ENCODE measurements at regions not wholly inside any gene's neighbourhood (a gene's known extent, or its start where the extent isn't known, plus 50 kb on each side); places are given as distances from the start of the nearest gene placed in this dataset.

DNA sequence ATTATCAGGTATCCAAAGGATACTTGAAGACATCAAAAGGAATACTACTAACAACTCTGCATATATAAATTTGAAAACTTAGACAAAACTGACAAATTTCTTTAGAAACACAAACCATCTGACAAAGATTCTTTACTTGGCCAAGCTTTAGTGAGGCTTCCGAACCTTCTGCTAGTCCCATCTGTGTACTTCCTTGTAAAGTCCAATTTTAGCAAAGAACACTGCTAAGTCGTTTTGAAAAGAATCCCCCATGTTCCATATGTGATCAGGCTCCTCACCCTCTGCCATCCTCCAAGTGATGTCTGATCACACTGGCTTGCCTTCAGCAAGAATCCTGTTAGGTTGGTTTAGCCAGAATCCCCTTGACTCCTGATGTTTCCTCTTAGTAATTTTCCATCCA, 150.0 kb upstream of the ACO1 start:
- no peaks in the 10 kb centered on the region for H3K9me3 ChIP-seq (ENCODE audit: control insufficient read depth in 1 of 2, low read length in 2 of 2)
- H3K27me3 ChIP-seq (ENCODE audit: insufficient read depth, low read length): peaks cover 3% of the 10 kb centered on the region
- no peak overlapping the region for H3K4me3 ChIP-seq (ENCODE audit: low read length in 2 of 2)
- no peak for DNase-seq
- no peak overlapping the region for H3K27ac ChIP-seq (ENCODE audit: low read depth, low read length)
- Mint-ChIP-seq H3K9me3 (peaks cover 0 to 5% (median 0%) of the 10 kb centered on the region in 8 donors), H3K27me3 (peaks cover 0 to 6% of the 10 kb centered on the region in 2 donors), H3K36me3 (no peaks in the 10 kb centered on the region), H3K4me1 (no peaks in the 10 kb centered on the region), H3K27ac (no peak overlapping the region), H3K4me3 (no peak overlapping the region)
- POLR2A ChIA-PET (ENCODE audit: partially characterized antibody): no interaction called here
- intact Hi-C loops (cut with micrococcal nuclease): no loop called here
- no peaks in the 10 kb centered on the region for H3K4me1 ChIP-seq (ENCODE audit: insufficient read depth, low read length)
- H3K36me3 ChIP-seq (ENCODE audit: insufficient read depth, low read length): no peaks in the 10 kb centered on the region
- CTCF ChIA-PET (ENCODE audit: partially characterized antibody): no interaction called here

DNA sequence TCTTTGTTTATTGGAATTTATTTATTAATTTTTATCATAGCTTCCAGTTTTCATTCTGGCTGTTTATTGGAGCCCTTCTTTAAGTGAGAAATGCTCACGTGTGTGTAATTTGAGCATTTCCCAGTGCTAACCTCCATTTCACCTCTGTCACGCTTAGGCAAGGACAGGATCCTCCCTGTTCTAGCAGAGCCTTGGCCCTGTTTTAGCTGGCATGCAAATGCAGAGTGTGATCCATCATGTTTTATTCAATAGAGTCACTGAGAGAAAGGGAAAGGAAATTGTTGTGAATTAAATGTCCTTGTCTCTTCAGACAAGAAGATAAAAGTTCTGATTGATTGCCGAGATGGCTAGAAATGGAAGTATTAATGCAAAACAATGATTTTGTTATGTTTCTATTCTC, 137.3 kb upstream of the ACO1 start:
- Histone ChIP-seq H3K4me1 (ENCODE audit: insufficient read depth, low read length) (no peaks in the 10 kb centered on the region), H3K36me3 (ENCODE audit: insufficient read depth, low read length) (no peaks in the 10 kb centered on the region), H3K27me3 (ENCODE audit: insufficient read depth, low read length) (no peaks in the 10 kb centered on the region), H3K27ac (ENCODE audit: low read depth, low read length) (no peak overlapping the region), H3K9me3 (ENCODE audit: control insufficient read depth in 1 of 2, low read length in 2 of 2) (no peaks in the 10 kb centered on the region), H3K4me3 (ENCODE audit: low read length in 2 of 2) (no peak overlapping the region)
- Mint-ChIP-seq H3K4me3 (no peak overlapping the region), H3K27ac (no peak overlapping the region), H3K4me1 (no peaks in the 10 kb centered on the region), H3K36me3 (no peaks in the 10 kb centered on the region), H3K27me3 (peaks cover 0 to 2% of the 10 kb centered on the region in 2 donors), H3K9me3 (no peaks in the 10 kb centered on the region)
- no peak for DNase-seq
- POLR2A ChIA-PET (ENCODE audit: partially characterized antibody): no interaction called here
- CTCF ChIA-PET (ENCODE audit: partially characterized antibody): no interaction called here
- intact Hi-C loops (cut with micrococcal nuclease): no loop called here

DNA sequence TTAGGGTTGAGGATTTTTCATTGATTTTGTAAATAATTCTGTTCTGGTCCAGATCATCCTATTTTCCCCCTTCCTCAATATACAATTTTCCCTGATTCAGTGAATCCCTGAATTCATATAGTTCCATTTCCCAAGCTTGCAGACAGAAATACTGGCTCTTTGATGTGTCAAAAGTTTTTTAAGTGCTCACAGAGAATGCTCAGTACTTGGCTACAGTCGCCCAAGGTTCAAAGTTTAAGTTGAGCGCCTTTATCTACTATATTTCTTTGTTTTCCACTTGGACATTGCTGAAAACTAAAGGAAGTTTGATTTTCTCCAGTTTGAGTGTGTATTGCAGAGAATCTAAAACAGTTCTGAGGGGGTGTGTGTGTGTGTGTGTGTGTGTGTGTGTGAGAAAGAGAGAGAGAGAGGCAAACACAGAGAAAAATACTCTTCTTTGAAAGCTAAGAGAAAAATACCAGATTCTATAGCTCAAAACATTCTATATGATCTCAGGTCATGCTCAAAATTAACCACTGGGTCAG, 136.2 kb upstream of the ACO1 start:
- Histone ChIP-seq H3K36me3 (ENCODE audit: insufficient read depth, low read length) (no peaks in the 10 kb centered on the region), H3K9me3 (ENCODE audit: control insufficient read depth in 1 of 2, low read length in 2 of 2) (no peaks in the 10 kb centered on the region), H3K27ac (ENCODE audit: low read depth, low read length) (no peak overlapping the region), H3K27me3 (ENCODE audit: insufficient read depth, low read length) (no peaks in the 10 kb centered on the region), H3K4me1 (ENCODE audit: insufficient read depth, low read length) (no peaks in the 10 kb centered on the region), H3K4me3 (ENCODE audit: low read length in 2 of 2) (no peak overlapping the region)
- H3K4me1 Mint-ChIP-seq: no peaks in the 10 kb centered on the region
- H3K36me3 Mint-ChIP-seq: no peaks in the 10 kb centered on the region
- DNase-seq: no peak
- H3K27ac Mint-ChIP-seq: peak overlapping the region in 1 of 7 donors; percentile 43
- ChIA-PET CTCF (ENCODE audit: partially characterized antibody) (no interaction called here), POLR2A (ENCODE audit: partially characterized antibody) (no interaction called here)
- H3K4me3 Mint-ChIP-seq: no peak overlapping the region
- intact Hi-C loops (cut with micrococcal nuclease): no loop called here
- peaks cover 0 to 2% of the 10 kb centered on the region in 2 donors for H3K27me3 Mint-ChIP-seq
- no peaks in the 10 kb centered on the region for H3K9me3 Mint-ChIP-seq

DNA sequence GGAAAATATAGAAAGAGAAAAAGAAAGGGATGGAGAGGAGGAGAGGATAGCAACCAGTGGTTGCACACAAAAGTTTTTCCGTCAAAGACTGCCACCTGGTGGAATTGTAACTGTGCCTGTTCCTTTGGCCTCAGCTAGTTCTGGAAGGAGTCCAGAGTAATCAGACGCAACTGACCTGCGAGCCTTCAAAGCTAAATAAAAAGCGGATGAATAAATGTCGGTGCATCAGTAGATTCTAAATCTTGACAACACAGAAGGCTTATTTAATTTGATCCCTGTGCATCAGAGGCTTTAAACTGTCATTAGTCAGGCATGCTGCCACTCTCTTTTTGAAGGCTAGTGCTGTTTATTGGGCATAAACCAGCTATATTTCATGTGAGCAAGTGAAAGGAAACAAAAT, 132.9 kb upstream of the ACO1 start:
- H3K4me3 ChIP-seq (ENCODE audit: low read length in 2 of 2): no peak overlapping the region
- H3K4me1 ChIP-seq (ENCODE audit: insufficient read depth, low read length): no peaks in the 10 kb centered on the region
- no peaks in the 10 kb centered on the region for H3K27me3 ChIP-seq (ENCODE audit: insufficient read depth, low read length)
- H3K9me3 ChIP-seq (ENCODE audit: control insufficient read depth in 1 of 2, low read length in 2 of 2): no peaks in the 10 kb centered on the region
- Mint-ChIP-seq H3K27me3 (peaks cover 1 to 6% of the 10 kb centered on the region in 2 donors), H3K4me1 (no peaks in the 10 kb centered on the region), H3K4me3 (no peak overlapping the region), H3K9me3 (peaks cover 0 to 3% (median 0%) of the 10 kb centered on the region in 8 donors), H3K27ac (no peak overlapping the region), H3K36me3 (no peaks in the 10 kb centered on the region)
- CTCF ChIA-PET (ENCODE audit: partially characterized antibody): interaction anchor here (0.9 to 1.7 kb wide), 2 partner anchors 10 to 1132 kb away, joined by 4 read pairs; no protein-coding TSS in a partner anchor
- POLR2A ChIA-PET (ENCODE audit: partially characterized antibody): no interaction called here
- DNase-seq: peak in 4 of 5 donors; percentile 15 to 30 (median 18)
- H3K27ac ChIP-seq (ENCODE audit: low read depth, low read length): no peak overlapping the region
- intact Hi-C loops (cut with micrococcal nuclease): no loop called here
- no peaks in the 10 kb centered on the region for H3K36me3 ChIP-seq (ENCODE audit: insufficient read depth, low read length)

DNA sequence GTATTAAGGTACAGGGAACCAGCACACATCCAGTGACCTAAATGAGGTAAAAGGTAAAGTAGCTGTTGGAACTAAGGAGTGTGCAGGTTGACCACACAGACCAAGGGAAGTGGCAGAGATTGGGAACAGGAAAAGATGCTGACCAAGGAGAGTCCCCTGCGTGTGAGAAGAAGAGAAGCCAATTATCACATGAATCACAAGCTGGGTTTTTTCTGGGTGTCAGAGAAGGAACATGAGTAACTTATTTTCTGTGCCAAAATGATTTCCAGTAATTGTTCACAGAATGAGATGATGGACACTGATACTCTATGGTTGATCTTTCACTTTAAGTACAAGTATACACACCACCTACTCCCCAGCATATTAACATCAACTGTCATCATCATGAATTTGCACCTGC, 130.7 kb upstream of the ACO1 start:
- intact Hi-C loops (cut with micrococcal nuclease): no loop called here
- no peaks in the 10 kb centered on the region for H3K4me1 ChIP-seq (ENCODE audit: insufficient read depth, low read length)
- no peak for DNase-seq
- H3K36me3 Mint-ChIP-seq: no peaks in the 10 kb centered on the region
- H3K27ac ChIP-seq (ENCODE audit: low read depth, low read length): no peak overlapping the region
- CTCF ChIA-PET (ENCODE audit: partially characterized antibody): interaction anchor here (0.6 to 1.7 kb wide), 2 partner anchors 14 to 1001 kb away, joined by 3 read pairs; no protein-coding TSS in a partner anchor
- no peaks in the 10 kb centered on the region for H3K36me3 ChIP-seq (ENCODE audit: insufficient read depth, low read length)
- no peak overlapping the region for H3K27ac Mint-ChIP-seq
- no peaks in the 10 kb centered on the region for H3K9me3 ChIP-seq (ENCODE audit: control insufficient read depth in 1 of 2, low read length in 2 of 2)
- no peaks in the 10 kb centered on the region for H3K27me3 ChIP-seq (ENCODE audit: insufficient read depth, low read length)
- H3K27me3 Mint-ChIP-seq: peaks cover 5 to 8% of the 10 kb centered on the region in 2 donors
- no peaks in the 10 kb centered on the region for H3K4me1 Mint-ChIP-seq
- POLR2A ChIA-PET (ENCODE audit: partially characterized antibody): no interaction called here
- H3K4me3 ChIP-seq (ENCODE audit: low read length in 2 of 2): no peak overlapping the region
- H3K9me3 Mint-ChIP-seq: peaks cover 0 to 3% (median 0%) of the 10 kb centered on the region in 8 donors
- H3K4me3 Mint-ChIP-seq: no peak overlapping the region

DNA sequence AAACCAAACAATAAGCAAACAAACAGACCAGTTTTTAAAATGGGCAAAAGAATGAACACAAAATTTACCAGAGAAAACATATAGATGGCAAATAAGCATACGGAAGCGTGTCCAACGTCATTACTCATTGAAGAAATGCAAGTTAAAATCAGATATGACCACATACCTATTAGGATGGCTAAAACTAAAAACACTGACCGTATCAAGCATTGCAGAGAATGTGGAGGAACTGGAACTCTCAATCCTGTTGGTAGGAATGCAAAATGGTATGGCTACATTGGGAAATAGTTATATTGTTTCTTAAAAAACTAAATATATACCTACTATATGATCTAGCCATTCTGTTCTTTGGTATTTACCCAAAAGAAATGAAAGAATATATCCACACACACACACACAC, 129.4 kb upstream of the ACO1 start:
- ChIA-PET POLR2A (ENCODE audit: partially characterized antibody) (no interaction called here), CTCF (ENCODE audit: partially characterized antibody) (no interaction called here)
- Mint-ChIP-seq H3K4me1 (no peaks in the 10 kb centered on the region), H3K36me3 (no peaks in the 10 kb centered on the region), H3K27me3 (peaks cover 5 to 8% of the 10 kb centered on the region in 2 donors), H3K27ac (no peak overlapping the region), H3K9me3 (peaks cover 0 to 3% (median 0%) of the 10 kb centered on the region in 8 donors), H3K4me3 (no peak overlapping the region)
- Histone ChIP-seq H3K27ac (ENCODE audit: low read depth, low read length) (no peak overlapping the region), H3K4me3 (ENCODE audit: low read length in 2 of 2) (no peak overlapping the region), H3K36me3 (ENCODE audit: insufficient read depth, low read length) (no peaks in the 10 kb centered on the region), H3K4me1 (ENCODE audit: insufficient read depth, low read length) (no peaks in the 10 kb centered on the region), H3K27me3 (ENCODE audit: insufficient read depth, low read length) (no peaks in the 10 kb centered on the region), H3K9me3 (ENCODE audit: control insufficient read depth in 1 of 2, low read length in 2 of 2) (no peaks in the 10 kb centered on the region)
- DNase-seq: no peak
- intact Hi-C loops (cut with micrococcal nuclease): no loop called here

DNA sequence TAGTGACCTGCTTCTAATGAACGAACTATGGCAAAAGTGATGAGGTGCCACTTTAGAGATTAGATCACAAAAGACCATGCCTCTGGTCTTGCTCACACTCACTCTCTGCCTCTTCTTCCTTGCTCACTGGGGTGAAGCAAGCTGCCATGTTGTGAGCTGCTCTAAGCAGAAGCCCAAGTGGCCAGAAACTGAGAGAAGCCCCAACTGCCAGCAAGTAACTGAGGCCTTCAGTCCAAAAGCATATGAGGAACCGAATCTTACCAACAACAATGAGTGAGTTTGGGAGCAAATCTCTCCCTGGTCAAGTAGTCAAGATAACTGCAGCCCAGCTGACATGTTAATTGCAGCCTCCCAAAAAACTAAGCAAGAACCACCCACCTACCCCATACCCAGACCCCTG, 126.0 kb upstream of the ACO1 start:
- no peaks in the 10 kb centered on the region for H3K36me3 Mint-ChIP-seq
- H3K4me3 Mint-ChIP-seq: no peak overlapping the region
- H3K27ac Mint-ChIP-seq: no peak overlapping the region
- H3K9me3 Mint-ChIP-seq: peaks cover 0 to 4% (median 0%) of the 10 kb centered on the region in 8 donors
- ChIA-PET POLR2A (ENCODE audit: partially characterized antibody) (no interaction called here), CTCF (ENCODE audit: partially characterized antibody) (interaction anchor here (0.5 kb wide), 1 partner anchor 39 kb away, joined by 3 read pairs; no protein-coding TSS in a partner anchor)
- H3K4me1 Mint-ChIP-seq: no peaks in the 10 kb centered on the region
- Histone ChIP-seq H3K4me3 (ENCODE audit: low read length in 2 of 2) (no peak overlapping the region), H3K27me3 (ENCODE audit: insufficient read depth, low read length) (no peaks in the 10 kb centered on the region), H3K27ac (ENCODE audit: low read depth, low read length) (no peak overlapping the region), H3K9me3 (ENCODE audit: control insufficient read depth in 1 of 2, low read length in 2 of 2) (no peaks in the 10 kb centered on the region), H3K36me3 (ENCODE audit: insufficient read depth, low read length) (no peaks in the 10 kb centered on the region), H3K4me1 (ENCODE audit: insufficient read depth, low read length) (no peaks in the 10 kb centered on the region)
- DNase-seq: no peak
- peaks cover 5 to 7% of the 10 kb centered on the region in 2 donors for H3K27me3 Mint-ChIP-seq
- intact Hi-C loops (cut with micrococcal nuclease): no loop called here

All from CD4-positive, alpha-beta memory T cell (primary cell).